ENCODE measurements at regions not wholly inside any gene's neighbourhood (a gene's known extent, or its start where the extent isn't known, plus 50 kb on each side); places are given as distances from the start of the nearest gene placed in this dataset.

- Mint-ChIP-seq H3K27ac (no peak overlapping the region), H3K27me3 (peaks cover 0 to 15% (median 0%) of the 10 kb centered on the region in 5 donors), H3K4me1 (no peaks in the 10 kb centered on the region), H3K36me3 (no peaks in the 10 kb centered on the region), H3K4me3 (no peak overlapping the region), H3K9me3 (peaks cover 0 to 3% (median 0%) of the 10 kb centered on the region in 11 donors)
- Histone ChIP-seq H3K9me3 (ENCODE audit: control insufficient read depth in 2 of 3, low read length in 3 of 3) (no peaks in the 10 kb centered on the region), H3K27me3 (ENCODE audit: control insufficient read depth in 2 of 2, insufficient read depth in 2 of 2, low read length in 2 of 2) (no peaks in the 10 kb centered on the region), H3K4me1 (ENCODE audit: control insufficient read depth in 2 of 2, insufficient read depth in 2 of 2, low read length in 2 of 2) (no peaks in the 10 kb centered on the region), H3K4me3 (ENCODE audit: low read length) (no peak overlapping the region), H3K36me3 (ENCODE audit: control insufficient read depth in 2 of 3, insufficient read depth in 3 of 3, low read length in 3 of 3) (no peaks in the 10 kb centered on the region), H3K27ac (ENCODE audit: low read depth, low read length) (no peak overlapping the region)
- intact Hi-C loops (cut with micrococcal nuclease), result no loop called here
- no peak for ATAC-seq
- POLR2A ChIA-PET, result interaction anchor here (0.6 kb wide), 1 partner anchor 524 kb away, joined by 4 read pairs; no protein-coding TSS in a partner anchor
- CTCF ChIA-PET, result no interaction called here
- DNase-seq, result no peak
Measured at GRCh38 chr10:20970044-20970443, 72.9 kb upstream of the NEBL start.

- ChIA-PET CTCF (no interaction called here), POLR2A (no interaction called here)
- H3K4me1 ChIP-seq (ENCODE audit: control insufficient read depth in 2 of 2, insufficient read depth in 2 of 2, low read length in 2 of 2), result no peaks in the 10 kb centered on the region
- intact Hi-C loops (cut with micrococcal nuclease), result no loop called here
- Mint-ChIP-seq H3K36me3 (no peaks in the 10 kb centered on the region), H3K9me3 (peaks cover 0 to 11% (median 0%) of the 10 kb centered on the region in 11 donors), H3K27me3 (peaks cover 0 to 15% (median 0%) of the 10 kb centered on the region in 5 donors), H3K4me1 (no peaks in the 10 kb centered on the region), H3K27ac (no peak overlapping the region), H3K4me3 (no peak overlapping the region)
- H3K36me3 ChIP-seq (ENCODE audit: control insufficient read depth in 2 of 3, insufficient read depth in 3 of 3, low read length in 3 of 3), result no peaks in the 10 kb centered on the region
- ATAC-seq, result no peak
- no peak overlapping the region for H3K27ac ChIP-seq (ENCODE audit: low read depth, low read length)
- no peak for DNase-seq
- no peaks in the 10 kb centered on the region for H3K9me3 ChIP-seq (ENCODE audit: control insufficient read depth in 2 of 3, low read length in 3 of 3)
- H3K27me3 ChIP-seq (ENCODE audit: control insufficient read depth in 2 of 2, insufficient read depth in 2 of 2, low read length in 2 of 2), result no peaks in the 10 kb centered on the region
- no peak overlapping the region for H3K4me3 ChIP-seq (ENCODE audit: low read length)
Measured at GRCh38 chr10:20966426-20966825, 69.3 kb upstream of the NEBL start.

GRCh38 chr10:20963721-20964595 is 66.8 kb upstream of the NEBL start:
- no peaks in the 10 kb centered on the region for H3K4me1 Mint-ChIP-seq
- H3K9me3 Mint-ChIP-seq, result peaks cover 0 to 11% (median 0%) of the 10 kb centered on the region in 11 donors
- no peak overlapping the region for H3K4me3 ChIP-seq (ENCODE audit: low read length)
- ChIA-PET POLR2A (no interaction called here), CTCF (no interaction called here)
- H3K27ac Mint-ChIP-seq, result no peak overlapping the region
- DNase-seq (no peak), ATAC-seq (no peak)
- no peaks in the 10 kb centered on the region for H3K36me3 ChIP-seq (ENCODE audit: control insufficient read depth in 2 of 3, insufficient read depth in 3 of 3, low read length in 3 of 3)
- H3K27ac ChIP-seq (ENCODE audit: low read depth, low read length), result no peak overlapping the region
- no peak overlapping the region for H3K4me3 Mint-ChIP-seq
- no peaks in the 10 kb centered on the region for H3K4me1 ChIP-seq (ENCODE audit: control insufficient read depth in 2 of 2, insufficient read depth in 2 of 2, low read length in 2 of 2)
- no peaks in the 10 kb centered on the region for H3K9me3 ChIP-seq (ENCODE audit: control insufficient read depth in 2 of 3, low read length in 3 of 3)
- intact Hi-C loops (cut with micrococcal nuclease), result no loop called here
- peaks cover 0 to 15% (median 0%) of the 10 kb centered on the region in 5 donors for H3K27me3 Mint-ChIP-seq
- no peaks in the 10 kb centered on the region for H3K27me3 ChIP-seq (ENCODE audit: control insufficient read depth in 2 of 2, insufficient read depth in 2 of 2, low read length in 2 of 2)
- H3K36me3 Mint-ChIP-seq, result no peaks in the 10 kb centered on the region

- H3K36me3 ChIP-seq (ENCODE audit: control insufficient read depth in 2 of 3, insufficient read depth in 3 of 3, low read length in 3 of 3), result no peaks in the 10 kb centered on the region
- H3K9me3 Mint-ChIP-seq, result peaks cover 0 to 11% (median 0%) of the 10 kb centered on the region in 11 donors
- H3K27ac ChIP-seq (ENCODE audit: low read depth, low read length), result no peak overlapping the region
- no peak for ATAC-seq
- DNase-seq, result no peak
- H3K27me3 Mint-ChIP-seq, result peaks cover 0 to 15% (median 0%) of the 10 kb centered on the region in 5 donors
- H3K4me3 Mint-ChIP-seq, result no peak overlapping the region
- H3K4me1 ChIP-seq (ENCODE audit: control insufficient read depth in 2 of 2, insufficient read depth in 2 of 2, low read length in 2 of 2), result no peaks in the 10 kb centered on the region
- no peaks in the 10 kb centered on the region for H3K9me3 ChIP-seq (ENCODE audit: control insufficient read depth in 2 of 3, low read length in 3 of 3)
- intact Hi-C loops (cut with micrococcal nuclease), result no loop called here
- H3K4me1 Mint-ChIP-seq, result no peaks in the 10 kb centered on the region
- CTCF ChIA-PET, result no interaction called here
- no peak overlapping the region for H3K4me3 ChIP-seq (ENCODE audit: low read length)
- POLR2A ChIA-PET, result no interaction called here
- H3K36me3 Mint-ChIP-seq, result no peaks in the 10 kb centered on the region
- no peaks in the 10 kb centered on the region for H3K27me3 ChIP-seq (ENCODE audit: control insufficient read depth in 2 of 2, insufficient read depth in 2 of 2, low read length in 2 of 2)
- no peak overlapping the region for H3K27ac Mint-ChIP-seq
Measured at GRCh38 chr10:20963056-20963455, 65.9 kb upstream of the NEBL start.

GRCh38 chr10:20962165-20962564 is 65.1 kb upstream of the NEBL start:
- no peak for ATAC-seq
- no peak overlapping the region for H3K27ac ChIP-seq (ENCODE audit: low read depth, low read length)
- no peak for DNase-seq
- no peak overlapping the region for H3K4me3 Mint-ChIP-seq
- no peak overlapping the region for H3K27ac Mint-ChIP-seq
- no peak overlapping the region for H3K4me3 ChIP-seq (ENCODE audit: low read length)
- intact Hi-C loops (cut with micrococcal nuclease), result no loop called here
- H3K27me3 Mint-ChIP-seq, result peaks cover 0 to 15% (median 0%) of the 10 kb centered on the region in 5 donors
- no peaks in the 10 kb centered on the region for H3K4me1 ChIP-seq (ENCODE audit: control insufficient read depth in 2 of 2, insufficient read depth in 2 of 2, low read length in 2 of 2)
- CTCF ChIA-PET, result no interaction called here
- no peaks in the 10 kb centered on the region for H3K36me3 Mint-ChIP-seq
- H3K36me3 ChIP-seq (ENCODE audit: control insufficient read depth in 2 of 3, insufficient read depth in 3 of 3, low read length in 3 of 3), result no peaks in the 10 kb centered on the region
- no peaks in the 10 kb centered on the region for H3K27me3 ChIP-seq (ENCODE audit: control insufficient read depth in 2 of 2, insufficient read depth in 2 of 2, low read length in 2 of 2)
- peaks cover 0 to 11% (median 0%) of the 10 kb centered on the region in 11 donors for H3K9me3 Mint-ChIP-seq
- no peaks in the 10 kb centered on the region for H3K4me1 Mint-ChIP-seq
- no peaks in the 10 kb centered on the region for H3K9me3 ChIP-seq (ENCODE audit: control insufficient read depth in 2 of 3, low read length in 3 of 3)
- POLR2A ChIA-PET, result no interaction called here

- H3K27me3 Mint-ChIP-seq, result peaks cover 0 to 9% (median 4%) of the 10 kb centered on the region in 5 donors
- ChIA-PET CTCF (no interaction called here), POLR2A (no interaction called here)
- Histone ChIP-seq H3K4me1 (ENCODE audit: control insufficient read depth in 2 of 2, insufficient read depth in 2 of 2, low read length in 2 of 2) (no peaks in the 10 kb centered on the region), H3K4me3 (ENCODE audit: low read length) (no peak overlapping the region), H3K27me3 (ENCODE audit: control insufficient read depth in 2 of 2, insufficient read depth in 2 of 2, low read length in 2 of 2) (no peaks in the 10 kb centered on the region), H3K9me3 (ENCODE audit: control insufficient read depth in 2 of 3, low read length in 3 of 3) (no peaks in the 10 kb centered on the region), H3K27ac (ENCODE audit: low read depth, low read length) (no peak overlapping the region), H3K36me3 (ENCODE audit: control insufficient read depth in 2 of 3, insufficient read depth in 3 of 3, low read length in 3 of 3) (no peaks in the 10 kb centered on the region)
- H3K27ac Mint-ChIP-seq, result no peak overlapping the region
- no peak overlapping the region for H3K4me3 Mint-ChIP-seq
- peaks cover 0 to 6% (median 0%) of the 10 kb centered on the region in 11 donors for H3K9me3 Mint-ChIP-seq
- DNase-seq, result no peak
- intact Hi-C loops (cut with micrococcal nuclease), result no loop called here
- H3K36me3 Mint-ChIP-seq, result no peaks in the 10 kb centered on the region
- ATAC-seq, result no peak
- H3K4me1 Mint-ChIP-seq, result no peaks in the 10 kb centered on the region
Measured at GRCh38 chr10:20959242-20959641, 62.1 kb upstream of the NEBL start.

GRCh38 chr10:20958764-20959163 is 61.7 kb upstream of the NEBL start:
- Histone ChIP-seq H3K27ac (ENCODE audit: low read depth, low read length) (no peak overlapping the region), H3K9me3 (ENCODE audit: control insufficient read depth in 2 of 3, low read length in 3 of 3) (no peaks in the 10 kb centered on the region), H3K27me3 (ENCODE audit: control insufficient read depth in 2 of 2, insufficient read depth in 2 of 2, low read length in 2 of 2) (no peaks in the 10 kb centered on the region), H3K4me1 (ENCODE audit: control insufficient read depth in 2 of 2, insufficient read depth in 2 of 2, low read length in 2 of 2) (no peaks in the 10 kb centered on the region), H3K4me3 (ENCODE audit: low read length) (no peak overlapping the region), H3K36me3 (ENCODE audit: control insufficient read depth in 2 of 3, insufficient read depth in 3 of 3, low read length in 3 of 3) (no peaks in the 10 kb centered on the region)
- Mint-ChIP-seq H3K27ac (no peak overlapping the region), H3K4me1 (no peaks in the 10 kb centered on the region), H3K36me3 (no peaks in the 10 kb centered on the region), H3K27me3 (peaks cover 0 to 10% (median 4%) of the 10 kb centered on the region in 5 donors), H3K4me3 (no peak overlapping the region), H3K9me3 (peaks cover 0 to under 1% (median 0%) of the 10 kb centered on the region in 11 donors)
- CTCF ChIA-PET, result no interaction called here
- ATAC-seq (no peak), DNase-seq (no peak)
- POLR2A ChIA-PET, result no interaction called here
- intact Hi-C loops (cut with micrococcal nuclease), result no loop called here
